H9 (cell line): ENCODE measurements at regions not wholly inside any gene's neighbourhood (a gene's known extent, or its start where the extent isn't known, plus 50 kb on each side); places are given as distances from the start of the nearest gene placed in this dataset.

ENCODE experiments used
- DNase-seq: peaks from one replicate; pipeline ENCODE4 v3.0.0-alpha.2; 2017
- H2AFZ ChIP-seq: one replicate; pipeline ENCODE4 v1.6.1; 2013; ENCODE audit warnings: mild to moderate bottlenecking, low read length, control low read depth, moderate library complexity
- H2AK5ac ChIP-seq: 2 replicates; pipeline ENCODE4 v1.6.1; 2013; ENCODE audit warnings: low read length, control low read depth, mixed read lengths; ENCODE audit not compliant: insufficient read length
- H2BK120ac ChIP-seq: one replicate; pipeline ENCODE4 v1.6.1; 2013; ENCODE audit warnings: low read depth, mild to moderate bottlenecking, low read length, control low read depth, inconsistent platforms; ENCODE audit not compliant: poor library complexity, severe bottlenecking
- H2BK12ac ChIP-seq: 2 replicates; pipeline ENCODE4 v1.6.1; 2013; ENCODE audit warnings: low read length, control low read depth, mixed read lengths, low read depth; ENCODE audit not compliant: insufficient read length
- H2BK15ac ChIP-seq: 2 replicates; pipeline ENCODE4 v1.6.1; 2013; ENCODE audit warnings: low read depth, low read length, control low read depth
- H2BK20ac ChIP-seq: one replicate; pipeline ENCODE4 v1.6.1; 2013; ENCODE audit warnings: low read depth, mild to moderate bottlenecking, low read length, control low read depth, inconsistent platforms; ENCODE audit not compliant: poor library complexity, severe bottlenecking
- H2BK5ac ChIP-seq: 2 replicates; pipeline ENCODE4 v1.6.1; 2013; ENCODE audit warnings: low read length, control low read depth, mixed read lengths; ENCODE audit not compliant: insufficient read length
- H3K14ac ChIP-seq: 2 replicates; pipeline ENCODE4 v1.6.1; 2013; ENCODE audit warnings: low read length, control low read depth; ENCODE audit not compliant: insufficient read depth
- H3K18ac ChIP-seq: 2 replicates; pipeline ENCODE4 v1.6.1; 2013; ENCODE audit warnings: low read depth, mild to moderate bottlenecking, mixed read lengths, low read length, control low read depth; ENCODE audit not compliant: insufficient read length
- H3K23ac ChIP-seq: 2 replicates; pipeline ENCODE4 v1.6.1; 2013; ENCODE audit warnings: low read length, control low read depth, mixed read lengths, low read depth; ENCODE audit not compliant: insufficient read length
- H3K23me2 ChIP-seq: 2 replicates; pipeline ENCODE4 v1.6.1; 2013; ENCODE audit warnings: low read depth, mild to moderate bottlenecking, mixed read lengths, low read length, control low read depth; ENCODE audit not compliant: insufficient read length, poor library complexity, severe bottlenecking
- H3K27ac ChIP-seq: 2 replicates; pipeline ENCODE4 v1.5.1; 2013; ENCODE audit warnings: low read length, control low read depth, mixed read lengths, low read depth; ENCODE audit not compliant: insufficient read length
- H3K27me3 ChIP-seq: 2 replicates; pipeline ENCODE4 v1.6.1; 2013; ENCODE audit warnings: low read length, control low read depth, inconsistent platforms; ENCODE audit not compliant: insufficient read depth
- H3K4ac ChIP-seq: 2 replicates; pipeline ENCODE4 v1.6.1; 2013; ENCODE audit warnings: low read depth, mild to moderate bottlenecking, control low read depth, inconsistent platforms, low read length, moderate library complexity
- H3K4me1 ChIP-seq: 2 replicates; pipeline ENCODE4 v1.6.1; 2013; ENCODE audit warnings: low read length, control low read depth, inconsistent platforms; ENCODE audit not compliant: insufficient read depth
- H3K4me2 ChIP-seq: 2 replicates; pipeline ENCODE4 v1.6.1; 2013; ENCODE audit warnings: low read length, control low read depth, mixed read lengths; ENCODE audit not compliant: insufficient read length, insufficient read depth
- H3K56ac ChIP-seq: 2 replicates; pipeline ENCODE4 v1.6.1; 2013; ENCODE audit warnings: low read depth, mild to moderate bottlenecking, mixed read lengths, low read length, control low read depth; ENCODE audit not compliant: insufficient read length
- H3K79me1 ChIP-seq: 2 replicates; pipeline ENCODE4 v1.6.1; 2013; ENCODE audit warnings: low read depth, mild to moderate bottlenecking, moderate library complexity, low read length, control low read depth, inconsistent platforms; ENCODE audit not compliant: insufficient read depth, poor library complexity, severe bottlenecking
- H3K79me2 ChIP-seq: 2 replicates; pipeline ENCODE4 v1.6.1; 2013; ENCODE audit warnings: low read length, control low read depth, inconsistent platforms; ENCODE audit not compliant: insufficient read depth
- H3K9ac ChIP-seq: 2 replicates; pipeline ENCODE4 v1.6.1; 2013; ENCODE audit warnings: low read length, control low read depth, mixed read lengths; ENCODE audit not compliant: insufficient read length; ENCODE audit errors: extremely low read depth
- H3K9me3 ChIP-seq: one replicate; pipeline ENCODE4 v1.6.1; 2013; ENCODE audit warnings: low read depth, low read length, inconsistent platforms; ENCODE audit not compliant: control insufficient read depth
- H3T11ph ChIP-seq: one replicate; pipeline ENCODE4 v1.6.1; 2013; ENCODE audit warnings: mild to moderate bottlenecking, low read length, control low read depth, inconsistent platforms
- H4K20me1 ChIP-seq: one replicate; pipeline ENCODE4 v1.6.1; 2013; ENCODE audit not compliant: control insufficient read depth, insufficient read length, insufficient read depth
- H4K5ac ChIP-seq: 2 replicates; pipeline ENCODE4 v1.6.1; 2013; ENCODE audit warnings: low read depth, mild to moderate bottlenecking, mixed read lengths, low read length, control low read depth; ENCODE audit not compliant: insufficient read length
- H4K8ac ChIP-seq: replicated peaks from 2 replicates; pipeline ENCODE4 v1.6.1; 2013; ENCODE audit warnings: low read length, control low read depth, mixed read lengths, low read depth; ENCODE audit not compliant: insufficient read length
- H4K91ac ChIP-seq: 2 replicates; pipeline ENCODE4 v1.6.1; 2013; ENCODE audit warnings: low read depth, mild to moderate bottlenecking, moderate library complexity, mixed read lengths, low read length, control low read depth; ENCODE audit not compliant: insufficient read length
- H3K27ac Mint-ChIP-seq, 3 experiments: 2 replicates in 2 of 3; 3 replicates in 1 of 3; pipeline ENCODE4 v1.8.0; 2020 to 2021; ENCODE audit warnings: mixed read lengths in 3 of 3, mild to moderate bottlenecking in 1 of 3, moderate library complexity in 1 of 3
- H3K27me3 Mint-ChIP-seq: 2 replicates; pipeline ENCODE4 v1.8.0; 2021; ENCODE audit warnings: low read depth, mild to moderate bottlenecking, moderate library complexity, mixed read lengths
- H3K36me3 Mint-ChIP-seq, 3 experiments: 2 replicates in 2 of 3; 3 replicates in 1 of 3; pipeline ENCODE4 v1.8.0; 2020 to 2021; ENCODE audit warnings: low read depth in 3 of 3, mixed read lengths in 3 of 3; ENCODE audit not compliant: insufficient read depth in 1 of 3
- H3K4me1 Mint-ChIP-seq, 2 experiments: 2 replicates each; pipeline ENCODE4 v1.8.0; 2020; ENCODE audit warnings: mixed read lengths in 2 of 2
- H3K4me3 Mint-ChIP-seq, 2 experiments: 2 replicates in 1 of 2; 3 replicates in 1 of 2; pipeline ENCODE4 v1.8.0; 2020 to 2021; ENCODE audit warnings: mild to moderate bottlenecking in 2 of 2, mixed read lengths in 2 of 2, moderate library complexity in 1 of 2
- H3K9me3 Mint-ChIP-seq, 2 experiments: 2 replicates in 1 of 2; 3 replicates in 1 of 2; pipeline ENCODE4 v1.8.0; 2020; ENCODE audit warnings: mild to moderate bottlenecking in 2 of 2, mixed read lengths in 2 of 2, moderate library complexity in 1 of 2
- WGBS: extraction: QIAGEN DNeasy Blood & Tissue Kit; methylation state at CpG from one replicate; pipeline ENCODE4 v1.1.7; 2013; ENCODE audit warnings: missing lambda C conversion rate, low lambda C conversion rate, mixed read lengths; ENCODE audit not compliant: insufficient read length; ENCODE audit errors: extremely low coverage; 5-methylcytosine and 5-hydroxymethylcytosine counted together
- TF ChIP-seq, protein P1 (sequence below): fragments of 200-600 bp; sonication (generic); conservative IDR thresholded peaks from 3 replicates; pipeline ENCODE4 v1.8.0; 2021; ENCODE audit warnings: antibody characterized with exemption, mild to moderate bottlenecking

DNA sequence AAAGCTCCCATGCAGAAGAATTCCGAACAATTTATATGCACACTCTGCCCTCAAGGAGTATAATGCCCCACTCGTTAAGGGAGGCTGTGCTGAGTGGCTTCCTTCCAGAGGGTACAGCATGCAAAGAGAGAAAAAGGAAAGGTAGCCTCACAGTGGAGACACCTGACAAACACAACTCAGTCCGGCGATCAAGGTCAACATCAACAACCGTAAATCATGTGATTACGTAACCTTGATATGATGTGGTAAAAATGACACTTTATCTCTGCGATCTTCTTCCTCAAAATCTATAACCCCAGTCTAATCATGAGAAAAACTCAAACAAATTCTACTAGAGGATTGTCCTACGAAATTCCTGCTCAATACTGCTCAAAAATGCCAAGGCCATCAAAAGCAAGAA lies 400.5 kb upstream of the CCDC196 start:
- Histone ChIP-seq H2BK12ac (no peak overlapping the region), H3K27ac (no peak overlapping the region), H4K20me1 (no peaks in the 10 kb centered on the region), H3K9me3 (no peaks in the 10 kb centered on the region), H4K91ac (no peak overlapping the region), H3K79me1 (no peaks in the 10 kb centered on the region), H3K18ac (no peak overlapping the region), H2BK20ac (no peak overlapping the region), H2AFZ (no peak overlapping the region), H2BK15ac (no peak overlapping the region), H3T11ph (no peak overlapping the region), H2BK120ac (no peak overlapping the region), H3K23me2 (no peaks in the 10 kb centered on the region), H3K4me1 (no peaks in the 10 kb centered on the region), H3K4ac (no peak overlapping the region), H3K14ac (no peak overlapping the region), H4K5ac (no peak overlapping the region), H3K9ac (no peak overlapping the region), H3K23ac (no peak overlapping the region), H2BK5ac (no peak overlapping the region), H4K8ac (no peak overlapping the region), H3K27me3 (no peaks in the 10 kb centered on the region; the same call in 1 of the 2 replicates), H3K56ac (no peak overlapping the region), H2AK5ac (no peak overlapping the region), H3K4me2 (no peak overlapping the region), H3K79me2 (no peaks in the 10 kb centered on the region)
- WGBS = no CpG with 5 or more reads among the region's 8 CpGs
- DNase-seq = no peak
- TF ChIP-seq, protein P1, sequence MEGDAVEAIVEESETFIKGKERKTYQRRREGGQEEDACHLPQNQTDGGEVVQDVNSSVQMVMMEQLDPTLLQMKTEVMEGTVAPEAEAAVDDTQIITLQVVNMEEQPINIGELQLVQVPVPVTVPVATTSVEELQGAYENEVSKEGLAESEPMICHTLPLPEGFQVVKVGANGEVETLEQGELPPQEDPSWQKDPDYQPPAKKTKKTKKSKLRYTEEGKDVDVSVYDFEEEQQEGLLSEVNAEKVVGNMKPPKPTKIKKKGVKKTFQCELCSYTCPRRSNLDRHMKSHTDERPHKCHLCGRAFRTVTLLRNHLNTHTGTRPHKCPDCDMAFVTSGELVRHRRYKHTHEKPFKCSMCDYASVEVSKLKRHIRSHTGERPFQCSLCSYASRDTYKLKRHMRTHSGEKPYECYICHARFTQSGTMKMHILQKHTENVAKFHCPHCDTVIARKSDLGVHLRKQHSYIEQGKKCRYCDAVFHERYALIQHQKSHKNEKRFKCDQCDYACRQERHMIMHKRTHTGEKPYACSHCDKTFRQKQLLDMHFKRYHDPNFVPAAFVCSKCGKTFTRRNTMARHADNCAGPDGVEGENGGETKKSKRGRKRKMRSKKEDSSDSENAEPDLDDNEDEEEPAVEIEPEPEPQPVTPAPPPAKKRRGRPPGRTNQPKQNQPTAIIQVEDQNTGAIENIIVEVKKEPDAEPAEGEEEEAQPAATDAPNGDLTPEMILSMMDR = no peak
- H3K4me1 Mint-ChIP-seq = no peaks in the 10 kb centered on the region
- no peaks in the 10 kb centered on the region for H3K27me3 Mint-ChIP-seq
- H3K36me3 Mint-ChIP-seq = no peaks in the 10 kb centered on the region
- H3K9me3 Mint-ChIP-seq = no peaks in the 10 kb centered on the region
- no peak overlapping the region for H3K4me3 Mint-ChIP-seq
- H3K27ac Mint-ChIP-seq = no peak overlapping the region
